Smooth muscle cell (in vitro differentiated cells): ENCODE measurements at regions not wholly inside any gene's neighbourhood (a gene's known extent, or its start where the extent isn't known, plus 50 kb on each side); places are given as distances from the start of the nearest gene placed in this dataset.

ENCODE experiments used
- DNase-seq: peaks from one replicate; lab custom pipeline; 2025; ENCODE audit not compliant: unreplicated experiment; lab: John Stamatoyannopoulos, UW
- H2AFZ ChIP-seq: fragments of 200-600 bp; sonication (generic); 2 replicates; pipeline ENCODE4 v1.6.0; 2016; ENCODE audit warnings: antibody characterized with exemption, low read depth, mild to moderate bottlenecking
- H3F3A ChIP-seq: fragments of 200-600 bp; sonication (generic); 2 replicates; pipeline ENCODE4 v1.6.0; 2017; ENCODE audit warnings: antibody characterized with exemption, low read depth
- H3K27ac ChIP-seq: fragments of 200-600 bp; sonication (generic); 2 replicates; pipeline ENCODE4 v1.5.1; 2016; ENCODE audit warnings: low read depth, mild to moderate bottlenecking
- H3K27me3 ChIP-seq: fragments of 200-600 bp; sonication (generic); 2 replicates; pipeline ENCODE4 v1.6.1; 2016; ENCODE audit warnings: low read depth, mild to moderate bottlenecking
- H3K36me3 ChIP-seq: fragments of 200-600 bp; sonication (generic); 2 replicates; pipeline ENCODE4 v1.5.1; 2016; ENCODE audit warnings: low read depth
- H3K4me1 ChIP-seq: fragments of 200-600 bp; sonication (generic); 2 replicates; pipeline ENCODE4 v1.5.1; 2016; ENCODE audit warnings: low read depth
- H3K4me2 ChIP-seq: fragments of 200-600 bp; sonication (generic); 2 replicates; pipeline ENCODE4 v1.6.0; 2016; ENCODE audit warnings: mild to moderate bottlenecking
- H3K4me3 ChIP-seq: fragments of 200-600 bp; sonication (generic); 2 replicates; pipeline ENCODE4 v1.5.1; 2016; ENCODE audit warnings: mild to moderate bottlenecking
- H3K79me2 ChIP-seq: fragments of 200-600 bp; sonication (generic); 2 replicates; pipeline ENCODE4 v1.6.0; 2016; ENCODE audit warnings: low read depth, mild to moderate bottlenecking
- H3K9ac ChIP-seq: fragments of 200-600 bp; sonication (generic); 2 replicates; pipeline ENCODE4 v1.6.0; 2016; ENCODE audit warnings: low read depth
- H3K9me3 ChIP-seq: fragments of 200-600 bp; sonication (generic); replicated peaks from 2 replicates; pipeline ENCODE4 v1.5.1; 2016; ENCODE audit warnings: low read depth
- H4K20me1 ChIP-seq: fragments of 200-600 bp; sonication (generic); 2 replicates; pipeline ENCODE4 v1.6.0; 2016; ENCODE audit warnings: low read depth
- WGBS: methylation state at CpG from one replicate; pipeline ENCODE4 v1.1.7; 2016; ENCODE audit warnings: low lambda C conversion rate; 5-methylcytosine and 5-hydroxymethylcytosine counted together
- TF ChIP-seq, protein P1 (sequence below): fragments of 200-600 bp; sonication (generic); IDR thresholded peaks from 2 replicates; pipeline ENCODE4 v1.5.1; 2017; ENCODE audit warnings: borderline replicate concordance, mild to moderate bottlenecking, antibody characterized with exemption; ENCODE audit not compliant: insufficient read depth, poor library complexity, severe bottlenecking

DNA sequence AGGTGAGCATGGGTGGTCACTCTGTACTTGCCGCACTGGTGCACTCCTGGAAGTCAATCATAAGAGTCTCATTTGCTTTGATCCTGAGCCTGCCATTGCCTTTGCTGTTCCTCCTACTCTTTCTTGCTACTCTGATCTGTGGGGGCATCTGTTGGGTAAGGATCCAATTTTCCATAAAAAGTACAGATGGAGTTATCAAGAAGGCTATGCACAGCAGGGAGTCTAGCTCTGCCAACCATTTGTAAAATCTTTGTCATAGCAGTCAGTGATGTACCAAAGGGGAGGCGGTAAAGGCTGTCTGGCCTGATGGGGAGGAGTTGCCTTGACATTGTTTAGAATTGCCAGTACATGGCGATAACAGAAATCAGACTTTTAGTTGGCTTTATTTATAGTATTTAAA is 109.0 kb upstream of the PLPPR1 start:
- Histone ChIP-seq H3K4me3 (no peak overlapping the region), H3K79me2 (no peaks in the 10 kb centered on the region), H2AFZ (no peak overlapping the region), H4K20me1 (no peaks in the 10 kb centered on the region), H3K4me2 (no peak overlapping the region), H3K36me3 (no peaks in the 10 kb centered on the region), H3K4me1 (no peaks in the 10 kb centered on the region), H3K27me3 (no peaks in the 10 kb centered on the region), H3K9ac (no peak overlapping the region), H3F3A (no peaks in the 10 kb centered on the region), H3K9me3 (no peaks in the 10 kb centered on the region), H3K27ac (no peak overlapping the region)
- no peak for DNase-seq
- WGBS: 90% methylated on average over 3 of the region's 3 CpGs
- TF ChIP-seq, protein P1, sequence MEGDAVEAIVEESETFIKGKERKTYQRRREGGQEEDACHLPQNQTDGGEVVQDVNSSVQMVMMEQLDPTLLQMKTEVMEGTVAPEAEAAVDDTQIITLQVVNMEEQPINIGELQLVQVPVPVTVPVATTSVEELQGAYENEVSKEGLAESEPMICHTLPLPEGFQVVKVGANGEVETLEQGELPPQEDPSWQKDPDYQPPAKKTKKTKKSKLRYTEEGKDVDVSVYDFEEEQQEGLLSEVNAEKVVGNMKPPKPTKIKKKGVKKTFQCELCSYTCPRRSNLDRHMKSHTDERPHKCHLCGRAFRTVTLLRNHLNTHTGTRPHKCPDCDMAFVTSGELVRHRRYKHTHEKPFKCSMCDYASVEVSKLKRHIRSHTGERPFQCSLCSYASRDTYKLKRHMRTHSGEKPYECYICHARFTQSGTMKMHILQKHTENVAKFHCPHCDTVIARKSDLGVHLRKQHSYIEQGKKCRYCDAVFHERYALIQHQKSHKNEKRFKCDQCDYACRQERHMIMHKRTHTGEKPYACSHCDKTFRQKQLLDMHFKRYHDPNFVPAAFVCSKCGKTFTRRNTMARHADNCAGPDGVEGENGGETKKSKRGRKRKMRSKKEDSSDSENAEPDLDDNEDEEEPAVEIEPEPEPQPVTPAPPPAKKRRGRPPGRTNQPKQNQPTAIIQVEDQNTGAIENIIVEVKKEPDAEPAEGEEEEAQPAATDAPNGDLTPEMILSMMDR: no peak

DNA sequence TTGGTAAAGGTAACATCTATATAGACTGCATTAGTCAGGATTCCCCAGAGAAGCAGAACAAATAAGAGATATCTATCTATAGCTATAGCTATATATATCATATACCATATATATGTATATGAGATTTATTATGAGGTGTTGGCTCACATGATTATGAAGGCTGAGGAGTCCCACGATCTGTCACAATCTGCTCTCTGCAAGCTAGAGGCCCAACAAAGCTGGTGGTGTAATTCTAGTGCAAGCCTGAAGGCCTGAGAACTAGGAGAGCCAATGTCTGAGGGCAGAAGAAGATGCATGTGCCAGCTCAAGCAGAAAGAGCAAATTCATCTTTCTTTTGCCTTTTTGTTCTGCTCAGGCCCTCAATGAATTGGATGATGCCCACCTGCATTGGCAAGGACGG is 102.2 kb upstream of the PLPPR1 start:
- no peaks in the 10 kb centered on the region for H3K4me1 ChIP-seq
- H3K27ac ChIP-seq: no peak overlapping the region
- H3K27me3 ChIP-seq: no peaks in the 10 kb centered on the region
- H3K9me3 ChIP-seq: no peaks in the 10 kb centered on the region
- H3F3A ChIP-seq: no peaks in the 10 kb centered on the region
- H2AFZ ChIP-seq: no peak overlapping the region
- no peak overlapping the region for H3K4me2 ChIP-seq
- DNase-seq: no peak
- H4K20me1 ChIP-seq: no peaks in the 10 kb centered on the region
- no peak overlapping the region for H3K4me3 ChIP-seq
- TF ChIP-seq, protein P1: no peak
- WGBS: 82% methylated on average over 2 of the region's 2 CpGs
- no peak overlapping the region for H3K9ac ChIP-seq
- no peaks in the 10 kb centered on the region for H3K36me3 ChIP-seq
- no peaks in the 10 kb centered on the region for H3K79me2 ChIP-seq

DNA sequence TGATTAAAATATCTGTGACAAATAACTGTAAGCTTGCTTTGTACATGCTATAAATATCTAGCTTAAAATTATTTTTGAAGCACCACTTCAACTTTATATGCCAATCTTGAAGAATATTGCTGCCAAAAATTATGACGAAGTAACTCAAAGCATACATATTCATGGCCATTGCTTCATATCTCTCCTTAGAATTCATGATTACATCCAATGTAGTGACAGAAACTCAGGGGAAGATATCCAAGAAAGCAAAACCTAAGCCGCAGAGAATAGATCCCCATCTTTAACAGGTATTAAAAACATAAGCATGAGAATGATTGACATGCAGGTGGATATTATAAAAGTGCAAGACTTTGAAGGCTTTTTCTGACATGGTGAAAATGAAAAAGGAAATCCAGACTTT is 100.8 kb upstream of the PLPPR1 start:
- Histone ChIP-seq H4K20me1 (no peaks in the 10 kb centered on the region), H3K27me3 (no peaks in the 10 kb centered on the region), H3K4me3 (no peak overlapping the region), H3K9ac (no peak overlapping the region), H3K27ac (no peak overlapping the region), H2AFZ (no peak overlapping the region), H3K4me2 (no peak overlapping the region), H3K36me3 (no peaks in the 10 kb centered on the region), H3K9me3 (no peaks in the 10 kb centered on the region), H3F3A (no peaks in the 10 kb centered on the region), H3K4me1 (no peaks in the 10 kb centered on the region), H3K79me2 (no peaks in the 10 kb centered on the region)
- TF ChIP-seq, protein P1: no peak
- 90% methylated on average over 2 of the region's 2 CpGs for WGBS
- DNase-seq: no peak

DNA sequence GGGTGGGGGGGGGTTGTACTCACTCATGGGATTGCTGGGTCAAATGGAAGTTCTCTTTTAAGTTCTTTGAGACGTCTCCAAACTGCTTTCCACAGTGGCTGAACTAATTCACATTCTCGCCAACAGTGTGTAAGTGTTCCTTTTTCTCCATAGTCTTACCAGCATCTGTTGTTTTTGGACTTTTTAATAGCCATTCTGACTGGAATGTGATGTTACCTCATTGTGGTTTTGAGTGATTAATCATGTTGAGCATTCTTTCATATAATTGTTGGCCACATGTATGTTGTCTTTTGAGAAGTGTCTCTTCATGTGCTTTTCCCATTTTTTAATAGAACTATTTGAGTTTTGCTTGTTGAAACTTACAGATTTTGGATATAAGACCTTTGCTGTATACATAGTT is 94.9 kb upstream of the PLPPR1 start:
- WGBS: 83% methylated on average over 2 of the region's 2 CpGs
- H3K9ac ChIP-seq: no peak overlapping the region

More for the DNA sequence above, 94.9 kb upstream of the PLPPR1 start:
- Histone ChIP-seq H3K4me2 (no peak overlapping the region), H3K79me2 (no peaks in the 10 kb centered on the region), H3K4me3 (no peak overlapping the region), H3K9me3 (no peaks in the 10 kb centered on the region), H2AFZ (no peak overlapping the region), H3K4me1 (no peaks in the 10 kb centered on the region), H3K27ac (no peak overlapping the region), H3K27me3 (no peaks in the 10 kb centered on the region), H3K36me3 (no peaks in the 10 kb centered on the region), H4K20me1 (no peaks in the 10 kb centered on the region), H3F3A (no peaks in the 10 kb centered on the region)
- no peak for DNase-seq
- TF ChIP-seq, protein P1: no peak
